NCI-H82 (cell line): ENCODE measurements at regions not wholly inside any gene's neighbourhood (a gene's known extent, or its start where the extent isn't known, plus 50 kb on each side); places are given as distances from the start of the nearest gene placed in this dataset.

Source experiments
- DNase-seq: peaks from one replicate; lab custom pipeline; 2025; lab: John Stamatoyannopoulos, UW

DNA sequence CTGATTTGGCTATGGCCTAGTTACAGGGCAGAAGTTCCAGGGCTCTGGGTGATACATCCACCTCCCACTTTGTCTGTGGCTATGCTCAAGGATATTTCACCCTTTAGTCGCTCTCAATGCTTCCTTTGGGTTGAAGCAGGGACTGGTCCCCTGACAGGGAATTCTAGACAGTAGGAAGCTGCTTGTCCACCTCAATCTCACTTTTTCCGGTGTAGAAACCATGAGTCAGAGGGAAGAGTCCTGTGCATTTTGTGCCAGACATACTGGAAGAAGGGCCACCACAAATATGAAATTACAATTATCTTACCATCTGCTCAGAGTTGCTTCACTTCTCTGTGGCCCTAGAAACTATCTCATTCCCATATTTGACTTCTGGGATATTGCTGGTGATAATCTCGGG is 413.7 kb upstream of the FAT3 start:
- DNase-seq, result no peak

DNA sequence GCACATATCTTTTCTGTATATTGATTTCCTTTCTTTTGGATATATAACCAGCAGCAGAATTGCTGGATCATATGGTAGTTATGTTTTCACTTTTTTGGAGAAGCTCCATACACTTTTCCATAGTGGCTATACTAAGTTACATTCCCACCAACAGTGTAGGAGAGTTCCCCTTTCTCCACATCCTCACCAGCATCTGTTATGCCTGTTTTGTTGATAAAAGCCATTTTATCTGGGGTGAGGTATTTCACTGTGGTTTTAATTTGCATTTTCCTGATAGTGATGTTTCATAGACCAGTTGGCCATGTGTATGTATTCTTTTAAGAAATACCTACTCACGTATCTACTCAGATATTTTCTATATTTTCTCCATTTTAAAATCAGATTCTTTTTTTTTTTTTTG is 419.3 kb upstream of the FAT3 start:
- DNase-seq, result no peak

DNA sequence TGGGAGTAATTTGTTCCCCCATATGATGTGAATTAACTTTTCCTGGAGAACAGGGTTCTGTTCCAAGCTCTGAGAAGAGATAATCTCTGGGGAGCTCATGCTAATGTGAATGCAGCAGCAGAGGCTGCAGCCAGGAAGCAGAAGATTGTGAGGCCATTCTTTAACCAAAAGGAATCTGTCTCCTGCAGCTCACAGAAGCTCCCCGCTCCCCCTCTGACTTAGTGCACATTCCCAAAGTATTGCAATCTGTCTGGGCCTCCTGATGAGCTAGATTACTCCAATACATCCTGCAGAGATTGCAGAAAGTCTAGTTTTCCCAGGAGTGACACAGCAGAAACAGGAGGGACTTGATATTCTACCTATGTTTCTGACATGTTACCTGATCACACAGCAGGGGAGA is 420.6 kb upstream of the FAT3 start:
- peak; percentile 0 for DNase-seq

DNA sequence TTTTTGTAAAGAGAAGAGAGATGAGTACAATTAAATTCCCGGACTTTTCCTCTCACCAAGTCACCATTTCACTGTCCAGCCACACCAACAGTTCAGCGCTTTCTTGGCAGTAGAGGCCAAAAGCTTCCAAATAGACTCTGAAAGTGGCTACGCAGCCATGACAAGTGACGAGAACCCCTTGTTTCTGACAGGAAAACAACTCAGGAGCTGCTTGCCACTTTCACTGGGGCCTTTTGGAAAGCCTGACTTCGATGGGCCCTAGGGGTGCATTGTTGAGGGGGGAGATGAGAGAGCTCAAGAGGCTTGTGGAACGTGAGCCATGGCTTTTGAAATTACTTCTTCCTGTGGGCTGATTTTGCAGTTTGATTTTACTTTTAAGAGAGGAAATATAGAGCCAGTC is 422.1 kb upstream of the FAT3 start:
- no peak for DNase-seq

DNA sequence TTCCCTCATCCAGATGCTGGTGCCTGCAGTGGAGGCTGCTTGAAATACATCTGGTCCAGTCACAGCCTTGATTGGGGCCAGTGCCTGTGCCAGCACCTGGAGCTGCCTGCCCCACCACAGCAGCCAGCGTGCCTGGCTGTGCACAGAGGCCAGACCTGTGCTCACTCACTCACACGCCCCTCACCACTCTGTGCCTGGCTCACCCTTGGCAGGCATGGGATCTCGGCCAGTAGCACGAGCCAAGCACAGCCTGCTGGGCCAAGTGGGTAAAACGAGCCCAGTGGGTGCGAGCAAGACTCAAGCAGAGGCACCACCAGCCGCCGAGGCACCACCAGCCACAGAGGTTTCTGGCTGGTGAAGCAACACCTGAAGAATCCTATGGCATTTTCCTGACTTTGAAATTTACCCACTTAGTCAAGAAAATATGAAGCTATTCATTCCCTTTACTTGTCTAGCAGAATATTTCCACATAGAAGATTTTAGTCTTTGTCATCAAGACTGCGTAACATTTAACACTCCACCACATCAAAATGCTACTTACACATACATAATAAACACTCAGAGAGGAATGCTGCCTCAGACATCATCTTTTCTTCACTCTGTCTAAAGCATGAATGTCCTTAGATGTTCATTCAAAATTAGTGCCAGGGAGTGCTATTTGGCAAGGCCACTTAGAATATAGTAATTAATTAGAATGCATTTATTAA is 424.3 kb upstream of the FAT3 start:
- no peak for DNase-seq

DNA sequence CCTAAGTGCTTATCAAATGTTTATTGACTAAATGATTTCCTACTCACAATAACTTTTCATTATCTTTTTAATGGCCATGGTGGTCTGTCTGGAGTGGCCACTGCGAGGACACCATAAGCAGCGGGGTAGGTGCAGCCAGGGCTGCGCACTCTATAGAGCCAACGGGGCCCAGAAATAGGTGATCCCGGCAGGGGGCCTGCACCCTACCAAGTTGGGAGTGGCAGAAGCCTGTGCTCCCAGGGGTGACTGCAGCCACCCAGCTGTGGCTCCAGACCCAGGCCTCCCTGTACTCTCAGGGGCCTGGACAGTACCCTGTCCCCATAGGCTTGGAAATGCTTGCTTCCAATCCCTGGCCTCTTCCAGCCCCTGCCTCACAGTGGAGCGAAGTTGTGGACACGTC is 426.4 kb upstream of the FAT3 start:
- DNase-seq, result no peak

DNA sequence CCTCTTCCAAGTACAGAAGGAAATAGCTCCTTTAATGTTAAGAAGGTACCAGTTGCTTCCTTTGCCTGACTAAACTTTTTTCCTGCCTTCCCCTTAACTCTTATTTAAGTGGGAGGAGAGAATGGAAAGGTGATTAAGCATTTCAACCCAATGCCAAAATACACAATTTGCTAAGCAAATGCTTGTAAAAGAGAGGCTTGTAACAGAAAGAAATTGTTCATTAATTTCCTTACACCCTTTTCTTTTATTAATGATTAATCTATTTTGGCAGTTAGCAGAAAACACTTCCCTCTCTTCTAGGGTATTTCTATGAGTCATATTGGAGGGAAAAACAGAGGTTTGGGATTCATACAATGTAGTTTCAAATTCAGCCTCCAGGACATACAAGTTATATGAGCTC is 427.6 kb upstream of the FAT3 start:
- DNase-seq, result no peak

DNA sequence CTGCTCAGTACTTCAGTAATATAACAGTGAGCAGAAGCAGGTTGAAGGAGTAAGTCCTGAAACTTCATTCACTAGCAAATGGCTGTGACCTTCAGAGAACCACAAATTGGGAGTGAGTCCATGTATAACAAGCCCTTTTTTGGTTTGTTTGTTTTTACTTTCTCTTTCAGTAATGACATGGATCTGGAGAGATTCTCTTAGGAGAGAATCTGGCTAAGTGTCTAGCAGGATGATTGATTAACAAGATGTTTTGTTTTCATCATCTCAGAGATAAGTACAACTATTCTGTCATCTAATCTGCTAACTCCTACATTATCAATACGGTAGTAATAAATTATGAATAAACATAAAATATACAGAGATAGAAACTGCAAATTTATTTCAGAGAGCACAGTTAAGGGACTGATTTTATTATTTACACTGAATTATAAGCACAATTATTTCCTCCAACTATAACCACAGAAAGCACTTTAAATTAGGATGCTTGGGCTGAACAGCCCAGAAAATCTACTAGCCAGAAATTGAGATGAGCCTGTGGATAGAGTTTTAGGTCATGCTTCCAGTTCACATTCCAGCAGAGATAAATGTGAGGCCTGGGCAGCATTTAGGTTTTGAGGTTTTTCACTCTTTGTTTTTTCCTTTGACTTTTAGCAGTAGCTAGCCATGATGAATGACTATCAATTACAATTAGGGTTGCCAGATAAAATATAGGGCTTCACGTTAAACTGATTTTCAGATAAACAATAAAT is 429.3 kb upstream of the FAT3 start:
- no peak for DNase-seq

DNA sequence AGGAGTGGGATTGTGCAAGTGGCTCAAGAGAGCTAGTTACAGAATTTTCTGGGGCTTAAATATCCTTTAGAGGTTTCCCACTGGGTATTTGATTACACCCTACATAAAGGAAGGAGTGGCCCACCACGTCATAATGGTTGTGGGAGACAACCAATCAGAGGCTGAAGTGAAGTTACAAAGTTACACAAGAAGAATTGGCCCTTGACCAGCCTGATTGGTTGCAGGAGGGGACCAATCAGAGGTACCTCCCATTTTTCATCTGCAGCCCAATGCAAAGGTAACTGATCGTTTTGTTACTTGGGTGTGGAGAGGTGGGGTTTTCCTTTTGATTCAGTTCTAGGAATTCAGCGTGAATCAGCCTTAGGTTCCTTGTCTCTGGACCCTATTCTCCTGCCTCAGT is 430.5 kb upstream of the FAT3 start:
- DNase-seq, result no peak

DNA sequence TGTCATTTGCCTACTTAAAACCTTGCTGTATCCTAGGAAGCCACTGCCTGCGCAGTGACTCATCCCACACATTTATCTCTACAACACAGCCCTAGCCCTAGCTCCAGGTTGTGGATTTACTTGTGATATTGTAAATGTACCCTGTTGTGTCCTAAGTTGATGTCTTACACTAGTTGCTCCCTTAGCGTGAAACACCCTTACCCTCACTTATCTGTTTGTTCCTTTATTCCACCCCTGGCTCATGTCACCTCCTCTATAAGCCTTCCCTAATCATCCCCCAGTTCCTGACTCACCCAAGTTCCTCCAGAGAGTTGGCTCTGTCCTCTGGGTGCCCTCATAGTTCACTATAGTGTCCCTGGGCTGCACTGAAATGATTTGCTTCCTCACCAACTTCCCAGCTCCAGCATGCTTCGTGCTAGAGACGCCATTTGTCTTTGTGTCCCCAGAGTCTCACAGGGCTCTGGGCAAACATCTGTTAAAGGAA is 431.8 kb upstream of the FAT3 start:
- no peak for DNase-seq

DNA sequence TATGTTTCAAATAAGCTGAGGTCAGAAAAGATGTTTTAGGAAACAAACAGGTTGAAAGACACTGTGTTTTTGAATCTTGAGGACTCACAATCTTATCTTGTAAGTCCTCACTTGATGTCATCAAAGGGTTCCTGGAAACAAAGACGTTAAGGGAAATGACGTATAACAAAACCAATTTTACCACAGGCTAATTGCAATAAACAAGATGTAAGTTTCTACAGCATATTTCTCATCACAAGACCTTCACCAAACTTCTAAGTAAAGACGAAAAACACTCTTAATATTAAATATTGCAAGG is 433.5 kb upstream of the FAT3 start:
- no peak for DNase-seq

DNA sequence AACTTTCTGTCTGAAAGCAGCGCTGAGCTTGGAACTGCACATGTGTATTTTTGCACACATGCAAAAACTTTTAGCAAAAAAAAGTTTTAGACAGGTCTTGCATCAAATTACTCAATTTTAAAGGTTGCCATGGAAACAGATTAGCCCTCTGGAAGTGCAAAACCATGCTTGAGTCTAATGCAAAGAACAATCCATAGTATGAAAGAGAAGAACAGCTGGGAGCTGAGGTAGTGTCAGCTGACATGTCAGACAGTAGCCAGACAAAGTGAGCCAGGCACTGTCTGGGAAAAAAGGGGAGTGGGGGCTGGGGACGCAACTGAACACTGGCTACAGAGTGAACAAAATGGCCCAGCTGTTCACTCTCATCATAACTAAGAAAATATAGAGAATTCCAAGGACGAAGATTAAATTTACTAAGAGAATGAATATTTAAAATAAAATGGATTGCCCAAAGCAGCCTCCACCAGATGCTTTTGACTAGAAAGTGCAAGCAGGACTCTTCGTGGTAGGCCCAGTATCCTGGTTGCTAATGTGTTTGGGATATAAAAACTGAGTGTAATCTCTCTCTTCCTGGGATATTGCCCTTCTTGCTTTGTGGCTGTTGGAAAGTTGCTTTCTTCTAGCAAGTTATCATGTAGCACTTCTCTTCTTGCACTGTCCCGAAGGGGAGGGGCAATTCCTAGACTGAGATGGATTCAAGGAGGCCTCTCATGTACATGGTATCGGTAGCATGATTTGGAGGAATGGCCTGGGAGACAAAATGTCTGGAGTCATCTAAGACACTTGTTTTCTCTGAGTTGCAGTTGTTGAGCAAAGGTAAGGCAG is 434.1 kb upstream of the FAT3 start:
- DNase-seq, result peak; percentile 10

DNA sequence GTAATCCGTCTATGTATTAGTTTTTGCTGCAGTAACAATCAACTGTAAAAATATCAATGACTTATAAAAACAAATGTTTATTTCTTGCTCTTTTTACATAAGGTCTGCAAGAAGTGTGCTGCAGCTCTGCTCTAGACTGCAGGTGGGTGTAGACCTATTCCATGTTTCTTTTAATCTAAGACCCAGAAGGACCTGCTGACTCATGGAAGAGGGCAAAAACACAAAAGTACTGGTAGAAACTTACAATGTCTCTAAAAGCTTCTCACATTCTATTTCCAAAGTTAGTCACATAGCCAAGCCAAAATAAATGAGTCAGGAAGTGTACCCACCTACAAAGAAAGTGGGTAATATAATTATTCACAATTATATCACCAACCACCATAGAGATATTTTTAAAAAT is 435.9 kb upstream of the FAT3 start:
- DNase-seq, result no peak

DNA sequence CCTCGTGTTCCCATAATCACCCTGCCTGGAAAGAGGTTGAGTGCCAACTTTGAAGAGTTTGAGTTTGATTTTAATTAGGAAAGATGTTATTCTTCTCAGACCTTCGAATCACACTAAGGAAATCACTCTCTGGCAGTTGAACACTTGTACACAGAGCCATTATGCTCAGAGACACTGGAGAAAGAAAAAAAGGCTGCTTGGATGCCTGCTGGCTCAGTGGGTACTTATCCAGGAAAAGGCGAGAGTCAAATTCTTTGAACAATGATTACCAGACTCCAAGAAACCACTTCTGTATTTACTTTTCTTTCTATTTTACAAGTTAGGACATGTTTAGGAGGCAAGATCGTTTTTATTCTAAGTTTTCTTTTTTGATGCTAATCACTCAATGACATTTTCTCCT is 438.5 kb upstream of the FAT3 start:
- DNase-seq, result peak; percentile 22

DNA sequence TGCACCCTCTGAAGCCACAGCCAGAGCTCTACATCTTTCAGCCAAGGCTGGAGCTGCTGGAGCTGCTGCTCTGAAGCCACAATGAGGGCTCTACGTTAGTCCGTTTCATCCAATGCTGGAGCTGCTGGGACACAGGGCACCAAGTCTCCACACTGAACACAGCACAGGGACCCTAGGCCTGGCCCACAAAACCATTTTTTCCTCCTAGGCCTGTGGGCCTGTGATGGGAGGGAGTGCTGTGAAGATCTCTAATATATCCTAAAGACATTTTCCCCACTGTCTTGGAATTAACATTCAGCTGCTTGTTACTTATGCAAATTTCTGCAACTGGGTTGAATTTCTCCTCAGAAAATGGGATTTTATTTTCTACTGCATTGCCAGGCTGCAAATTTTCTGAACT is 441.4 kb upstream of the FAT3 start:
- no peak for DNase-seq

DNA sequence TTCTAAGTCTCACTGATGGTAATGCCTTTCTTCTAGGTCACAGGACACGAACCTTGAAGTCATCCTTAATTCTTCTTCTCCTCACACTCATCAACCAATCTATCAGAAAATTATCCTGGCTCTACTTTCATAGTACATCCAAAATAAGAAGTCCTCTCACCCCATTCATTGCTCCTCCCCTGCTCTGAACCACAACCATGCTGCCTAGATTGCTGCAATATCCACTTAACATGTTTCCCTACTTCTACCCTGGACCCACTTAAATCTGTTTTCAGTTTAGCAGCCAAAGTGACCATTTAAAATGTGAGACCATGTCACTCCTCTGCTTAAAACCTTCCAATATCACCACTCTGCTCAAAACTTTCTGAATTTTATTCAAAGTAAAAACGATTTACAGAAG is 445.9 kb upstream of the FAT3 start:
- no peak for DNase-seq

DNA sequence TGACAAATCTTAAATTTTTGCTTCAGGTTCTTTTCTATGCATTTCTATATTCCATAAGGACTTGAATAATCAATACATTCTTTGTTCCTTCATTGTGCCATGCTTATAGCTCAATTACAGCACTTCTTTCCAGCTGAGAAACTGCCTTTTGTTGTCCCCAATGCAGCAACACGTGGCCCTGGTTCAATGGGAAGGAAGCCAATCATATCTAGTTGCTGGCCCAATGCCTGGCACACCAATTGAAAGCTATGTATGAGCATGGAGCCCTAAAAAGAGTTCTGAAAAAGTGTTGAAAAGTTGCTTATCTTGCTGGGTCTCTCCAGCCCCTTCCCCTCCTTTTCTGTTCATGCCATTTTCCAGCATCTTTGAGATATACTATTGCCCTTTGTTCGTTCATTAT is 448.0 kb upstream of the FAT3 start:
- no peak for DNase-seq

DNA sequence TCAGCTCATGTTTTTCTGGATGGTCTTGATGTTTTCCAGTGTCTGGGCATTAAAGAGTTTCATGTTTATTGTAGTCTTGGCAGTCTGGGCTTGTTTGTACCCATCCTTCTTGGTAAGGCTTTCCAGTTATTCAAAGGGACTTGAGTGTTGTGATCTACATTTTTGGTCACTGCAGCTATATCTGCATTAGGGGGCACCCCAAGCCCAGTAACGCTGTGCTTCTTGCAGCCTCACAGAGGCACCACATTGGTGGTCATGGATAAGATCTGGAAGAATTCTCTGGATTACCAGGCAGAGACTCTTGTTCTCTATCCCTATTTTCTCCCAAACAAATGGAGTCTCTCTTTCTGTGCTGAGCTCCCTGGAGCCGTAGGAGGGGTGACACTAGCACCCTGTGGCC is 451.5 kb upstream of the FAT3 start:
- DNase-seq, result peak; percentile 18

DNA sequence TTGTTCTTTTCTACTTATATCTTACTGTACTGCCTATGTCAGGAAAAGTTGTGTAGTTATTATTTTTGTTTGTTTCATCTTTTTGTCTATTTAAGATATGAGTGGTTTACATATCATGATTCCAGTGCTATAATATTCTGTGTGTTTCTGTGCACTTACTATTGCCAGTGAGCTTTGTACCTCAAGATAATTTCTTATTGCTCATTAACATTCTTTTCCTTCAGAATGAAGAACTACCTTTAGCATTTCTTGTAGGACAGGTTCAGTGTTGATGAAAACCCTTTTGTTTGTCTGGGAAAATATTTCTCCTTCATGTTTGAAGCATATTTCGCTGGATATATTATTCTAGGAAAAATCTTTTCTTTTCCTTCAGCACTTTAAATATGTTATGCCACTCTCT is 452.7 kb upstream of the FAT3 start:
- DNase-seq, result no peak

DNA sequence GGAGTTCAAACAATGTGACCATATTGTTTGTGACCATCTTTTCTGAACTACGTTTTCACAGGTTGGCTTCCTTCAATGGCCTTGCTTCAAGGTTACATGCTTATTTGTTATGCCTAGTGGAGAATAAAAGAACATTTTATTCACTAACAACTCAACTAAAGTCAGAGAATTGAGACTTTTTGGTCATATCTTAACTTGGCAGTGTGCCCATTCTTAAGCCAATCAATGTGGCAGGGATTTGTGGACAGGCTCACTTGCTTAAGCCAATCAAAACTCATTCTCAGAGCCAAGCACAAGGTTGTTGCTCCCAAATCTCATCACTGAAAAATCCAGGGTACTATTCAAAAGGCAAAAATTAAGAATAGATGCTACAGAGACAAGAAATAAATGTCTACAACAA is 455.8 kb upstream of the FAT3 start:
- DNase-seq, result peak; percentile 30

DNA sequence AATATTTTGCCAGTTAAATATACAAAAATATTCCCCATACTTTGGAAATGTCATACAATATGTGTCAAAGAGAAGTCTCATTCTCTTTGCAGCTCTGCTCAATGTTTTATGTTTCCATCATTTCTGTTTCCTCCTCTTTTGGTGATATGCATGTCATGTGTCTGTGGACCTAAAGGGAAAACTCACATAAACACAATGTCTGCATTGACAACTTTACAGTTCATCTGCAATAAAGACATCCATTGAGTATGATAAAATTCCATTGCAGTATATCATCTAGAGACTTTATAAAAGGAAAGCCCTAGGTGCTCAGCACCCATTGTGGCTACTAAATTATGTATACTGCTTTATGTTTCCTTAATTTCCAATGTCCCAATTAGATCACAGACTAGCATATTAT is 461.3 kb upstream of the FAT3 start:
- DNase-seq, result no peak

DNA sequence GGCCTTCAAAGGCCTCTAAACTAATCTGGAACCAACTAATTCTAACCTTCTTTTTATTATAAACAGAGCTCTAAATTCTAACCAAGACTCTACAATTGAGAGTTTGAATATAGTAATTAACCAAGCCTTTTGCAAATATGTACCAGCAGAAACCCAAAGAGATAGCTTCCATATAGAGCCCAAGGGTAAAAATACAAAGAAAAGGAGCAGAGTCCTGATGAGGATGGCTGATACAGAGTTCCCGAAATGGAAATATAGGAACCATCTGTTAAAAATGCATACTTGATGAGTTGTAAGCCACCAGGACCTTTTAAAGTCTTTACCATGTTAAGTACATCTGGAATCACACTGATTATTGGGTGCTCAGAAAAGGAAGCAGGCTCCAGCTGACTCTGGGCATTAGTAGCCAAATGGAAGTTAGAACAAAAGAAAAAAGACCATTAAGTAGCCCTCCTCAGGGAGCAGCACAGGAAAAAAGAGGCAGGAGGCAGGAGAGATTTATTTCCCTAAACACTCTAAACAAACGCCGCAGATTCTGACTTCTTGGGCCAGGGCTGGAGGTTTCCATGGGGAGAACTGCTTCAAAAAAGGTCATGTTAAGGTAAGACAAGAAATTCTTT is 463.1 kb upstream of the FAT3 start:
- DNase-seq, result peak; percentile 13
